ENCODE measurements at regions not wholly inside any gene's neighbourhood (a gene's known extent, or its start where the extent isn't known, plus 50 kb on each side); places are given as distances from the start of the nearest gene placed in this dataset.
"Not testable (repeated sequence)": the region's sequence is repeated elsewhere in the genome, so short reads cannot be mapped to it uniquely, and the experiment has no call there.

- no peak for TF ChIP-seq JUND (IDR thresholded peaks at IDR 0.05; ENCODE audit: low read depth)
- DNase-seq (ENCODE audit: low read depth in 1 of 2, low spot score in 1 of 2): no peak
- in situ Hi-C loops (cut with HindIII; ENCODE audit: low pct_unique_long_range_greater_than_20kb, low sequenced_read_pairs): no loop called here
Measured at GRCh38 chr6:10149603-10150002, 265.3 kb downstream of the TFAP2A start.

- in situ Hi-C loops (cut with HindIII; ENCODE audit: low pct_unique_long_range_greater_than_20kb, low sequenced_read_pairs): no loop called here
- TF ChIP-seq JUND (IDR thresholded peaks at IDR 0.05; ENCODE audit: low read depth): no peak
- peak; percentile 20 to 71 for DNase-seq (ENCODE audit: low read depth in 1 of 2, low spot score in 1 of 2)
Measured at GRCh38 chr6:10146715-10147451, 268.0 kb downstream of the TFAP2A start.

- in situ Hi-C loops (cut with HindIII; ENCODE audit: low pct_unique_long_range_greater_than_20kb, low sequenced_read_pairs): no loop called here
- no peak for TF ChIP-seq JUND (IDR thresholded peaks at IDR 0.05; ENCODE audit: low read depth)
- no peak for DNase-seq (ENCODE audit: low read depth in 1 of 2, low spot score in 1 of 2)
Measured at GRCh38 chr6:10144772-10145171, 270.1 kb downstream of the TFAP2A start.

- peak; percentile 65; the same call in 1 of the 2 replicates for TF ChIP-seq JUND (IDR thresholded peaks at IDR 0.05; ENCODE audit: low read depth)
- DNase-seq (ENCODE audit: low read depth in 1 of 2, low spot score in 1 of 2): peak in 1 of 2 experiments; percentile 72
- in situ Hi-C loops (cut with HindIII; ENCODE audit: low pct_unique_long_range_greater_than_20kb, low sequenced_read_pairs): no loop called here
Measured at GRCh38 chr6:10141746-10142443, 273.0 kb downstream of the TFAP2A start.

GRCh38 chr6:10140824-10141223 lies 274.1 kb downstream of the TFAP2A start:
- peak in 1 of 2 experiments; percentile 86 for DNase-seq (ENCODE audit: low read depth in 1 of 2, low spot score in 1 of 2)
- TF ChIP-seq JUND (IDR thresholded peaks at IDR 0.05; ENCODE audit: low read depth): no peak
- in situ Hi-C loops (cut with HindIII; ENCODE audit: low pct_unique_long_range_greater_than_20kb, low sequenced_read_pairs): no loop called here

- in situ Hi-C loops (cut with HindIII; ENCODE audit: low pct_unique_long_range_greater_than_20kb, low sequenced_read_pairs): no loop called here
- DNase-seq (ENCODE audit: low read depth in 1 of 2, low spot score in 1 of 2): no peak
- no peak for TF ChIP-seq JUND (IDR thresholded peaks at IDR 0.05; ENCODE audit: low read depth)
Measured at GRCh38 chr6:10140136-10140535, 274.7 kb downstream of the TFAP2A start.

- DNase-seq (ENCODE audit: low read depth in 1 of 2, low spot score in 1 of 2): no peak
- in situ Hi-C loops (cut with HindIII; ENCODE audit: low pct_unique_long_range_greater_than_20kb, low sequenced_read_pairs): no loop called here
Measured at GRCh38 chr6:10138917-10139316, 276.0 kb downstream of the TFAP2A start.

GRCh38 chr6:10136636-10137035 lies 278.2 kb downstream of the TFAP2A start:
- no peak for DNase-seq (ENCODE audit: low read depth in 1 of 2, low spot score in 1 of 2)
- TF ChIP-seq JUND (IDR thresholded peaks at IDR 0.05; ENCODE audit: low read depth): no peak
- in situ Hi-C loops (cut with HindIII; ENCODE audit: low pct_unique_long_range_greater_than_20kb, low sequenced_read_pairs): no loop called here

More at GRCh38 chr6:10138917-10139316, 276.0 kb downstream of the TFAP2A start:
- TF ChIP-seq JUND (IDR thresholded peaks at IDR 0.05; ENCODE audit: low read depth): no peak

GRCh38 chr6:10134185-10134584 lies 280.7 kb downstream of the TFAP2A start:
- DNase-seq (ENCODE audit: low read depth in 1 of 2, low spot score in 1 of 2); in situ Hi-C loops (cut with HindIII; ENCODE audit: low pct_unique_long_range_greater_than_20kb, low sequenced_read_pairs): not testable (repeated sequence)

GRCh38 chr6:10128721-10129120 lies 286.2 kb downstream of the TFAP2A start:
- DNase-seq (ENCODE audit: low read depth in 1 of 2, low spot score in 1 of 2): no peak
- in situ Hi-C loops (cut with HindIII; ENCODE audit: low pct_unique_long_range_greater_than_20kb, low sequenced_read_pairs): no loop called here
- TF ChIP-seq JUND (IDR thresholded peaks at IDR 0.05; ENCODE audit: low read depth): no peak

- TF ChIP-seq JUND (IDR thresholded peaks at IDR 0.05; ENCODE audit: low read depth): no peak
- no peak for DNase-seq (ENCODE audit: low read depth in 1 of 2, low spot score in 1 of 2)
- in situ Hi-C loops (cut with HindIII; ENCODE audit: low pct_unique_long_range_greater_than_20kb, low sequenced_read_pairs): no loop called here
Measured at GRCh38 chr6:10122164-10122563, 292.7 kb downstream of the TFAP2A start.

- no peak for DNase-seq (ENCODE audit: low read depth in 1 of 2, low spot score in 1 of 2)
- in situ Hi-C loops (cut with HindIII; ENCODE audit: low pct_unique_long_range_greater_than_20kb, low sequenced_read_pairs): no loop called here
- no peak for TF ChIP-seq JUND (IDR thresholded peaks at IDR 0.05; ENCODE audit: low read depth)
Measured at GRCh38 chr6:10112871-10113549, 301.9 kb downstream of the TFAP2A start.

GRCh38 chr6:10111975-10112374 lies 302.9 kb downstream of the TFAP2A start:
- in situ Hi-C loops (cut with HindIII; ENCODE audit: low pct_unique_long_range_greater_than_20kb, low sequenced_read_pairs): no loop called here
- TF ChIP-seq JUND (IDR thresholded peaks at IDR 0.05; ENCODE audit: low read depth): no peak
- no peak for DNase-seq (ENCODE audit: low read depth in 1 of 2, low spot score in 1 of 2)

All from T47D (cell line).